Sigmoid colon (tissue), 4 donors: ENCODE measurements at regions not wholly inside any gene's neighbourhood (a gene's known extent, or its start where the extent isn't known, plus 50 kb on each side); places are given as distances from the start of the nearest gene placed in this dataset.

Experiments used
- CTCF ChIP-seq, 4 experiments: fragments of 450-650 bp in 3 of 4; fragments of 200-600 bp in 1 of 4; IDR thresholded peaks; one replicate each; pipeline ENCODE4 v1.5.1; 2016 to 2019; ENCODE audit warnings: antibody characterized with exemption in 4 of 4, mild to moderate bottlenecking in 3 of 4, moderate library complexity in 2 of 4
- EP300 ChIP-seq, 4 donors: sonication (generic); formaldehyde crosslinking; IDR thresholded peaks; one replicate each; pipeline ENCODE4 v1.6.1; 2017; ENCODE audit warnings: antibody characterized with exemption in 4 of 4

- TF ChIP-seq EP300 (IDR thresholded peaks at IDR 0.05) = no peak
- TF ChIP-seq CTCF (IDR thresholded peaks at IDR 0.05) = no peak
Observed at GRCh38 chr3:106033654-106034053, 164.8 kb upstream of the CBLB start.
